GM18909 (cell line): ENCODE measurements at regions not wholly inside any gene's neighbourhood (a gene's known extent, or its start where the extent isn't known, plus 50 kb on each side); places are given as distances from the start of the nearest gene placed in this dataset.
"Not testable (repeated sequence)": the region's sequence is repeated elsewhere in the genome, so short reads cannot be mapped to it uniquely, and the experiment has no call there.

Experiments
- ATAC-seq: cut with Tn5 transposase; IDR thresholded peaks from one replicate; pipeline ENCODE4 v1.9.1; 2021; ENCODE audit warnings: mild to moderate bottlenecking; ENCODE audit not compliant: unreplicated experiment, poor library complexity

GRCh38 chr2:16025211-16025875 is 85.0 kb downstream of the MYCN start:
- ATAC-seq: no peak

- ATAC-seq: not testable (repeated sequence)
Measured at GRCh38 chr2:16024628-16025027, 84.3 kb downstream of the MYCN start.

- no peak for ATAC-seq
Measured at GRCh38 chr2:16023506-16024360, 83.4 kb downstream of the MYCN start.

- ATAC-seq: no peak
Measured at GRCh38 chr2:16022548-16023240, 82.3 kb downstream of the MYCN start.

GRCh38 chr2:16021611-16022363 is 81.4 kb downstream of the MYCN start:
- ATAC-seq: no peak

- ATAC-seq: no peak
Measured at GRCh38 chr2:16020389-16021008, 80.1 kb downstream of the MYCN start.

- ATAC-seq: no peak
Measured at GRCh38 chr2:16019617-16020351, 79.4 kb downstream of the MYCN start.

GRCh38 chr2:16019060-16019480 is 78.7 kb downstream of the MYCN start:
- ATAC-seq: no peak

GRCh38 chr2:16018277-16019059 is 78.1 kb downstream of the MYCN start:
- ATAC-seq: no peak

- ATAC-seq: no peak
Measured at GRCh38 chr2:16016282-16016681, 75.9 kb downstream of the MYCN start.

GRCh38 chr2:16015903-16016265 is 75.5 kb downstream of the MYCN start:
- no peak for ATAC-seq

- ATAC-seq: no peak
Measured at GRCh38 chr2:16015210-16015902, 75.0 kb downstream of the MYCN start.

- ATAC-seq: no peak
Measured at GRCh38 chr2:16014802-16015201, 74.5 kb downstream of the MYCN start.

- no peak for ATAC-seq
Measured at GRCh38 chr2:16014041-16014787, 73.9 kb downstream of the MYCN start.

GRCh38 chr2:16013359-16013911 is 73.1 kb downstream of the MYCN start:
- no peak for ATAC-seq

GRCh38 chr2:16012626-16013358 is 72.4 kb downstream of the MYCN start:
- ATAC-seq: no peak
